ENCODE measurements at regions not wholly inside any gene's neighbourhood (a gene's known extent, or its start where the extent isn't known, plus 50 kb on each side); places are given as distances from the start of the nearest gene placed in this dataset.

DNA sequence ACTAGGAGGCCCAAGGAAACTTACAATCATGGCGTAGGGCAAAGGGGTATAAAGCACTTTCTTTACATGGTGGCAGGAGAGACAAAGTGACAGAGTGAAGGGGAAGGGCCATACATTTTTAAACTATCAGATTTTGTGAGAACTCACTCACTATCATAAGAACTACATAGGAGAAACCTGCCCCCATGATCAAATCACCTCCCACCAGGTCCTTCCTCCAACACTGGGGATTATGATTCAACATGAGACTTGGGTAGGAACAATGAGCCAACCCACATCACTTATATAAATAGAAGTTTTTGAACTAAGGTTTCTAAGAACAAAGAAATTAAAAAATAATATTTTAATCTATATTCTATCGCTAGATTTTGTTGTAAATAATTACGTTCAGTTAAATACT lies 460.3 kb upstream of the TYRP1 start:
- Histone ChIP-seq H3K27ac (ENCODE audit: low read length) (no peak overlapping the region), H3K27me3 (ENCODE audit: control insufficient read depth, insufficient read depth, low read length) (no peaks in the 10 kb centered on the region), H3K4me1 (ENCODE audit: control insufficient read depth, insufficient read depth, low read length) (no peaks in the 10 kb centered on the region), H3K4me3 (ENCODE audit: low read length) (no peak overlapping the region), H3K9me3 (ENCODE audit: control insufficient read depth, insufficient read depth, low read length) (no peaks in the 10 kb centered on the region), H3K36me3 (ENCODE audit: control insufficient read depth, insufficient read depth, low read length) (no peaks in the 10 kb centered on the region)
- intact Hi-C loops (cut with micrococcal nuclease) = no loop called here
- peaks cover 16 to 35% of the 10 kb centered on the region in 2 donors for H3K9me3 Mint-ChIP-seq
- H3K4me1 Mint-ChIP-seq = no peaks in the 10 kb centered on the region
- no peaks in the 10 kb centered on the region for H3K27me3 Mint-ChIP-seq (ENCODE audit: low read depth in 2 of 2)
- DNase-seq (no peak), ATAC-seq (no peak)
- no peak overlapping the region for H3K27ac Mint-ChIP-seq
- TF ChIP-seq, protein P1, sequence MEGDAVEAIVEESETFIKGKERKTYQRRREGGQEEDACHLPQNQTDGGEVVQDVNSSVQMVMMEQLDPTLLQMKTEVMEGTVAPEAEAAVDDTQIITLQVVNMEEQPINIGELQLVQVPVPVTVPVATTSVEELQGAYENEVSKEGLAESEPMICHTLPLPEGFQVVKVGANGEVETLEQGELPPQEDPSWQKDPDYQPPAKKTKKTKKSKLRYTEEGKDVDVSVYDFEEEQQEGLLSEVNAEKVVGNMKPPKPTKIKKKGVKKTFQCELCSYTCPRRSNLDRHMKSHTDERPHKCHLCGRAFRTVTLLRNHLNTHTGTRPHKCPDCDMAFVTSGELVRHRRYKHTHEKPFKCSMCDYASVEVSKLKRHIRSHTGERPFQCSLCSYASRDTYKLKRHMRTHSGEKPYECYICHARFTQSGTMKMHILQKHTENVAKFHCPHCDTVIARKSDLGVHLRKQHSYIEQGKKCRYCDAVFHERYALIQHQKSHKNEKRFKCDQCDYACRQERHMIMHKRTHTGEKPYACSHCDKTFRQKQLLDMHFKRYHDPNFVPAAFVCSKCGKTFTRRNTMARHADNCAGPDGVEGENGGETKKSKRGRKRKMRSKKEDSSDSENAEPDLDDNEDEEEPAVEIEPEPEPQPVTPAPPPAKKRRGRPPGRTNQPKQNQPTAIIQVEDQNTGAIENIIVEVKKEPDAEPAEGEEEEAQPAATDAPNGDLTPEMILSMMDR (IDR thresholded peaks at IDR 0.05) = no peak
- H3K4me3 Mint-ChIP-seq = no peak overlapping the region
- peaks cover 15% of the 10 kb centered on the region for H3K36me3 Mint-ChIP-seq
- WGBS (ENCODE audit: insufficient coverage) = 100% methylated on average over 1 of the region's 3 CpGs

DNA sequence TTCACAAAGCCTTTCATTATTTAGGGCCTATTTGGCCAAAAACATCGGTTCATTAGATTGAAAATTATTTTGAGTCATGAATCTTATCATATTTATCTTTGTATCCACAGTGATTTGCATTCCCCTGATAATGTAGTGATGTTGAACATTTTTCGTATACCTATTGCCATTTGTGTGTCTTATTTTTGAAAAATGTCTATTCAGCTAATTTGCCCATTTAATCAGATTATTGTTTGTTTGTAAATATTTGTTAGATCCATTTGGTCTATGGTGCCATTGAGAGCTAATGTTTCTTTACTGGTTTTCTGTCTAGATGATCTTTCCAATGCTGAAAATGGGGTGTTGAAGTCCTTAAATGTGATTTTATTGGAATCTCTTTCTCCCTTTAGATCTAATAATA lies 439.2 kb upstream of the TYRP1 start:
- ATAC-seq = no peak
- H3K27ac Mint-ChIP-seq = no peak overlapping the region
- H3K4me1 Mint-ChIP-seq = no peaks in the 10 kb centered on the region
- no peaks in the 10 kb centered on the region for H3K27me3 Mint-ChIP-seq (ENCODE audit: low read depth in 2 of 2)
- TF ChIP-seq, protein P1 (IDR thresholded peaks at IDR 0.05) = no peak
- H3K36me3 Mint-ChIP-seq = peaks cover 11% of the 10 kb centered on the region
- H3K9me3 ChIP-seq (ENCODE audit: control insufficient read depth, insufficient read depth, low read length) = peaks cover 9% of the 10 kb centered on the region
- no peaks in the 10 kb centered on the region for H3K36me3 ChIP-seq (ENCODE audit: control insufficient read depth, insufficient read depth, low read length)
- H3K4me3 ChIP-seq (ENCODE audit: low read length) = no peak overlapping the region
- DNase-seq = no peak
- H3K27me3 ChIP-seq (ENCODE audit: control insufficient read depth, insufficient read depth, low read length) = no peaks in the 10 kb centered on the region
- H3K4me1 ChIP-seq (ENCODE audit: control insufficient read depth, insufficient read depth, low read length) = no peaks in the 10 kb centered on the region
- no peak overlapping the region for H3K27ac ChIP-seq (ENCODE audit: low read length)
- peaks cover 26 to 32% of the 10 kb centered on the region in 2 donors for H3K9me3 Mint-ChIP-seq
- WGBS (ENCODE audit: insufficient coverage) = no CpG with 5 or more reads among the region's 2 CpGs
- no peak overlapping the region for H3K4me3 Mint-ChIP-seq
- intact Hi-C loops (cut with micrococcal nuclease) = no loop called here

- Mint-ChIP-seq H3K36me3 (peaks cover 16% of the 10 kb centered on the region), H3K27ac (no peak overlapping the region), H3K27me3 (ENCODE audit: low read depth in 2 of 2) (no peaks in the 10 kb centered on the region), H3K4me3 (no peak overlapping the region), H3K9me3 (peaks cover 23 to 40% of the 10 kb centered on the region in 2 donors), H3K4me1 (no peaks in the 10 kb centered on the region)
- DNase-seq (no peak), ATAC-seq (no peak)
- H3K27ac ChIP-seq (ENCODE audit: low read length) = no peak overlapping the region
- no peak overlapping the region for H3K4me3 ChIP-seq (ENCODE audit: low read length)
- peaks cover 3% of the 10 kb centered on the region for H3K9me3 ChIP-seq (ENCODE audit: control insufficient read depth, insufficient read depth, low read length)
- no peaks in the 10 kb centered on the region for H3K4me1 ChIP-seq (ENCODE audit: control insufficient read depth, insufficient read depth, low read length)
- 86% methylated on average over 2 of the region's 2 CpGs for WGBS (ENCODE audit: insufficient coverage)
- H3K36me3 ChIP-seq (ENCODE audit: control insufficient read depth, insufficient read depth, low read length) = no peaks in the 10 kb centered on the region
- TF ChIP-seq, protein P1 (IDR thresholded peaks at IDR 0.05) = no peak
- H3K27me3 ChIP-seq (ENCODE audit: control insufficient read depth, insufficient read depth, low read length) = no peaks in the 10 kb centered on the region
- intact Hi-C loops (cut with micrococcal nuclease) = no loop called here
These were observed 426.4 kb upstream of the TYRP1 start for GRCh38 chr9:12266758-12267157.

DNA sequence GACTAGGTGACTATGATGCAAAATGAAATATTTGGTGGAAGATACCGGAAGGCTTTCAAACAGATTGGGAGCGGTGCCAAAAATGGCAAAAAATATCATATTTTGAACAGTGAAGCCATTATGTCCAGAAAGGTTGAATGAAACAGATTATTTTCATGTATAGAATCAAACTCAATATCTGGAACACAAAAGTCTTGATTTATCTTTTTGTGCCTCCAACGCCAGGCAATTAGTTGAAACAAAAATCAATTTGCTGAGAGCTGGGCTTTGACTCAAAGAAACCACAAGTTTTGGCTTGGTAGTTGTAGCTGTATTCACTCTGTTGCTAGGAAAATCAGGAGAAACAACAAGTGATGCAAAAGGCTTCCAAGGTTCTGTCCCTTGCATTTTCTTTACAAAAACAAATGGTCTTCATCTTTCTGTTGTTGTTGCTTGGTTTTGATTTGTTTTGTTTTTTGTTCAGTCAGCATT lies 421.7 kb upstream of the TYRP1 start:
- TF ChIP-seq, protein P1 (IDR thresholded peaks at IDR 0.05) = no peak
- 92% methylated on average over 3 of the region's 3 CpGs for WGBS (ENCODE audit: insufficient coverage)
- H3K9me3 Mint-ChIP-seq = peaks cover 23 to 35% of the 10 kb centered on the region in 2 donors

More for the DNA sequence above, 421.7 kb upstream of the TYRP1 start:
- DNase-seq (no peak), ATAC-seq (no peak)
- Histone ChIP-seq H3K9me3 (ENCODE audit: control insufficient read depth, insufficient read depth, low read length) (no peaks in the 10 kb centered on the region), H3K27ac (ENCODE audit: low read length) (no peak overlapping the region), H3K36me3 (ENCODE audit: control insufficient read depth, insufficient read depth, low read length) (no peaks in the 10 kb centered on the region), H3K27me3 (ENCODE audit: control insufficient read depth, insufficient read depth, low read length) (no peaks in the 10 kb centered on the region), H3K4me1 (ENCODE audit: control insufficient read depth, insufficient read depth, low read length) (no peaks in the 10 kb centered on the region), H3K4me3 (ENCODE audit: low read length) (no peak overlapping the region)
- intact Hi-C loops (cut with micrococcal nuclease) = no loop called here
- no peaks in the 10 kb centered on the region for H3K27me3 Mint-ChIP-seq (ENCODE audit: low read depth in 2 of 2)
- H3K36me3 Mint-ChIP-seq = peaks cover 6% of the 10 kb centered on the region
- no peak overlapping the region for H3K4me3 Mint-ChIP-seq
- H3K27ac Mint-ChIP-seq = no peak overlapping the region
- H3K4me1 Mint-ChIP-seq = no peaks in the 10 kb centered on the region
